HEK293 (cell line): ENCODE measurements at regions not wholly inside any gene's neighbourhood (a gene's known extent, or its start where the extent isn't known, plus 50 kb on each side); places are given as distances from the start of the nearest gene placed in this dataset.

Experiments used
- YY1 ChIP-seq: fragments of 450-650 bp; formaldehyde crosslinking; IDR thresholded peaks from 2 replicates; pipeline ENCODE4 v1.5.1; 2018; ENCODE audit warnings: missing biosample characterization, missing genetic modification characterization
- ZBTB17 ChIP-seq: fragments of 450-650 bp; formaldehyde crosslinking; IDR thresholded peaks from 2 replicates; pipeline ENCODE4 v1.5.1; 2016; ENCODE audit warnings: missing biosample characterization, missing genetic modification characterization
- ZNF768 ChIP-seq: fragments of 450-650 bp; formaldehyde crosslinking; IDR thresholded peaks from 2 replicates; pipeline ENCODE4 v1.5.1; 2018; ENCODE audit warnings: missing biosample characterization, mild to moderate bottlenecking, missing genetic modification characterization
- TF ChIP-seq, protein P1 (sequence below): fragments of 450-650 bp; formaldehyde crosslinking; IDR thresholded peaks from 2 replicates; pipeline ENCODE4 v1.5.1; 2016; ENCODE audit warnings: missing biosample characterization, missing genetic modification characterization
- TF ChIP-seq, protein P2 (sequence below): fragments of 450-650 bp; formaldehyde crosslinking; IDR thresholded peaks from 2 replicates; pipeline ENCODE4 v1.5.1; 2016; ENCODE audit warnings: missing biosample characterization, missing genetic modification characterization, low read depth
- TF ChIP-seq, protein P3 (sequence below): fragments of 450-650 bp; formaldehyde crosslinking; IDR thresholded peaks from 2 replicates; pipeline ENCODE4 v1.5.1; 2017; ENCODE audit warnings: missing biosample characterization, missing genetic modification characterization

DNA sequence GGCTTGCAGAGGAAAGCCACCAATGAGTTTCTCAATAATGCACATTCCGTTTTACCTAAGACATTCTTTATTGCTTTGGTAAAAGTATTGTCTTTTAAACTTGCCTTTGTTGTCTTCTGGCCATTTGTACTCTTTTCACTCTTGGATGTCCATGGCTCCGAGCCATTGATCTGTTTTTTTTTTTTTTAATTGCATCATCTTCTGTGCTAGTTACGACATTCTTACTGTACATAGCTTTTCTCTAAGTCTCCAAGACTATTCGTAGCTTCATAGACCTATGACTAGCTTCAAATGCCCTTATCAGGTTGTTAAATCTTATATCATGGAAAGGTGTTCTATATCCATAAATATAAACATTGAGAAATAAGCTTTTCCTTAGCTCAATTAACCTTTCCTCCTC, 1522.6 kb downstream of the FAM181B start:
- TF ChIP-seq ZBTB17: no peak
- TF ChIP-seq, protein P1, sequence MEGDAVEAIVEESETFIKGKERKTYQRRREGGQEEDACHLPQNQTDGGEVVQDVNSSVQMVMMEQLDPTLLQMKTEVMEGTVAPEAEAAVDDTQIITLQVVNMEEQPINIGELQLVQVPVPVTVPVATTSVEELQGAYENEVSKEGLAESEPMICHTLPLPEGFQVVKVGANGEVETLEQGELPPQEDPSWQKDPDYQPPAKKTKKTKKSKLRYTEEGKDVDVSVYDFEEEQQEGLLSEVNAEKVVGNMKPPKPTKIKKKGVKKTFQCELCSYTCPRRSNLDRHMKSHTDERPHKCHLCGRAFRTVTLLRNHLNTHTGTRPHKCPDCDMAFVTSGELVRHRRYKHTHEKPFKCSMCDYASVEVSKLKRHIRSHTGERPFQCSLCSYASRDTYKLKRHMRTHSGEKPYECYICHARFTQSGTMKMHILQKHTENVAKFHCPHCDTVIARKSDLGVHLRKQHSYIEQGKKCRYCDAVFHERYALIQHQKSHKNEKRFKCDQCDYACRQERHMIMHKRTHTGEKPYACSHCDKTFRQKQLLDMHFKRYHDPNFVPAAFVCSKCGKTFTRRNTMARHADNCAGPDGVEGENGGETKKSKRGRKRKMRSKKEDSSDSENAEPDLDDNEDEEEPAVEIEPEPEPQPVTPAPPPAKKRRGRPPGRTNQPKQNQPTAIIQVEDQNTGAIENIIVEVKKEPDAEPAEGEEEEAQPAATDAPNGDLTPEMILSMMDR (tag by site-specific recombination): no peak
- TF ChIP-seq, protein P2, sequence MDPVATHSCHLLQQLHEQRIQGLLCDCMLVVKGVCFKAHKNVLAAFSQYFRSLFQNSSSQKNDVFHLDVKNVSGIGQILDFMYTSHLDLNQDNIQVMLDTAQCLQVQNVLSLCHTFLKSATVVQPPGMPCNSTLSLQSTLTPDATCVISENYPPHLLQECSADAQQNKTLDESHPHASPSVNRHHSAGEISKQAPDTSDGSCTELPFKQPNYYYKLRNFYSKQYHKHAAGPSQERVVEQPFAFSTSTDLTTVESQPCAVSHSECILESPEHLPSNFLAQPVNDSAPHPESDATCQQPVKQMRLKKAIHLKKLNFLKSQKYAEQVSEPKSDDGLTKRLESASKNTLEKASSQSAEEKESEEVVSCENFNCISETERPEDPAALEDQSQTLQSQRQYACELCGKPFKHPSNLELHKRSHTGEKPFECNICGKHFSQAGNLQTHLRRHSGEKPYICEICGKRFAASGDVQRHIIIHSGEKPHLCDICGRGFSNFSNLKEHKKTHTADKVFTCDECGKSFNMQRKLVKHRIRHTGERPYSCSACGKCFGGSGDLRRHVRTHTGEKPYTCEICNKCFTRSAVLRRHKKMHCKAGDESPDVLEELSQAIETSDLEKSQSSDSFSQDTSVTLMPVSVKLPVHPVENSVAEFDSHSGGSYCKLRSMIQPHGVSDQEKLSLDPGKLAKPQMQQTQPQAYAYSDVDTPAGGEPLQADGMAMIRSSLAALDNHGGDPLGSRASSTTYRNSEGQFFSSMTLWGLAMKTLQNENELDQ (tag by site-specific recombination): no peak
- no peak for TF ChIP-seq ZNF768 (tag by site-specific recombination)
- no peak for TF ChIP-seq YY1 (tag by site-specific recombination)
- TF ChIP-seq, protein P3, sequence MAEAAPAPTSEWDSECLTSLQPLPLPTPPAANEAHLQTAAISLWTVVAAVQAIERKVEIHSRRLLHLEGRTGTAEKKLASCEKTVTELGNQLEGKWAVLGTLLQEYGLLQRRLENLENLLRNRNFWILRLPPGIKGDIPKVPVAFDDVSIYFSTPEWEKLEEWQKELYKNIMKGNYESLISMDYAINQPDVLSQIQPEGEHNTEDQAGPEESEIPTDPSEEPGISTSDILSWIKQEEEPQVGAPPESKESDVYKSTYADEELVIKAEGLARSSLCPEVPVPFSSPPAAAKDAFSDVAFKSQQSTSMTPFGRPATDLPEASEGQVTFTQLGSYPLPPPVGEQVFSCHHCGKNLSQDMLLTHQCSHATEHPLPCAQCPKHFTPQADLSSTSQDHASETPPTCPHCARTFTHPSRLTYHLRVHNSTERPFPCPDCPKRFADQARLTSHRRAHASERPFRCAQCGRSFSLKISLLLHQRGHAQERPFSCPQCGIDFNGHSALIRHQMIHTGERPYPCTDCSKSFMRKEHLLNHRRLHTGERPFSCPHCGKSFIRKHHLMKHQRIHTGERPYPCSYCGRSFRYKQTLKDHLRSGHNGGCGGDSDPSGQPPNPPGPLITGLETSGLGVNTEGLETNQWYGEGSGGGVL: no peak
